Keratinocyte (primary cell): ENCODE measurements at regions not wholly inside any gene's neighbourhood (a gene's known extent, or its start where the extent isn't known, plus 50 kb on each side); places are given as distances from the start of the nearest gene placed in this dataset.

Experiments used
- DNase-seq: peaks from one replicate; pipeline ENCODE4 v3.0.0-alpha.2; 2011; ENCODE audit warnings: low read depth, missing footprints, low spot score
- FAIRE-seq: peaks from 2 replicates; lab custom pipeline; 2011; peaks lifted over from hg19 to GRCh38; lab: Jason Lieb, UNC
- H2AFZ ChIP-seq: 2 replicates; pipeline ENCODE4 v1.6.0; 2012; ENCODE audit warnings: low read length, control low read depth, inconsistent platforms; ENCODE audit not compliant: control insufficient read depth
- H3K27ac ChIP-seq: 2 replicates; pipeline ENCODE4 v1.5.1; 2011; ENCODE audit warnings: low read length; ENCODE audit not compliant: control insufficient read depth, insufficient read depth
- H3K27me3 ChIP-seq: 3 replicates; pipeline ENCODE4 v1.6.0; 2011; ENCODE audit warnings: low read length; ENCODE audit not compliant: control insufficient read depth, insufficient read depth; ENCODE audit errors: extremely low read depth
- H3K36me3 ChIP-seq, 2 experiments: 2 replicates in 1 of 2; 3 replicates in 1 of 2; pipeline ENCODE4 v1.5.1; 2011; ENCODE audit warnings: low read length in 2 of 2, mild to moderate bottlenecking in 1 of 2; ENCODE audit not compliant: control insufficient read depth in 2 of 2, insufficient read depth in 2 of 2; ENCODE audit errors: extremely low read depth in 1 of 2
- H3K4me1 ChIP-seq: 3 replicates; pipeline ENCODE4 v1.5.1; 2011; ENCODE audit warnings: low read length; ENCODE audit not compliant: control insufficient read depth, insufficient read depth; ENCODE audit errors: extremely low read depth
- H3K4me2 ChIP-seq: 3 replicates; pipeline ENCODE4 v1.6.0; 2011; ENCODE audit warnings: low read depth, low read length; ENCODE audit not compliant: control insufficient read depth, insufficient read depth; ENCODE audit errors: extremely low read depth
- H3K4me3 ChIP-seq, 3 experiments: fragments of 200-600 bp in 1 of 3; sonication (generic) in 1 of 3; 2 replicates in 2 of 3; 3 replicates in 1 of 3; pipeline ENCODE4 v1.5.1; 2011 to 2016; ENCODE audit warnings: low read length in 3 of 3, mild to moderate bottlenecking in 3 of 3, control low read depth in 2 of 3, inconsistent platforms in 1 of 3, low read depth in 1 of 3, mixed read lengths in 1 of 3, mixed run types in 1 of 3, moderate library complexity in 1 of 3; ENCODE audit not compliant: control insufficient read depth in 2 of 3, insufficient read depth in 2 of 3; ENCODE audit errors: extremely low read depth in 1 of 3
- H3K79me2 ChIP-seq: 2 replicates; pipeline ENCODE4 v1.6.0; 2012; ENCODE audit warnings: low read length; ENCODE audit not compliant: control insufficient read depth, insufficient read depth
- H3K9ac ChIP-seq: 3 replicates; pipeline ENCODE4 v1.6.0; 2011; ENCODE audit warnings: low read length; ENCODE audit not compliant: control insufficient read depth, insufficient read depth; ENCODE audit errors: extremely low read depth
- H3K9me1 ChIP-seq: 3 replicates; pipeline ENCODE4 v1.6.0; 2011; ENCODE audit warnings: low read length; ENCODE audit not compliant: control insufficient read depth, insufficient read depth; ENCODE audit errors: extremely low read depth
- H3K9me3 ChIP-seq: 2 replicates; pipeline ENCODE4 v1.5.1; 2012; ENCODE audit warnings: low read depth, low read length; ENCODE audit not compliant: control insufficient read depth
- H4K20me1 ChIP-seq: 3 replicates; pipeline ENCODE4 v1.6.0; 2011; ENCODE audit warnings: low read length; ENCODE audit not compliant: control insufficient read depth, insufficient read depth; ENCODE audit errors: extremely low read depth
- EZH2 ChIP-seq: IDR thresholded peaks from one replicate; pipeline ENCODE4 v1.6.1; 2012; ENCODE audit warnings: inconsistent platforms, mild to moderate bottlenecking, low read length, moderate library complexity
- dilution Hi-C: fragments of 300-500 bp; cut with MboI; formaldehyde crosslinking; loops from one replicate; pipeline ENCODE4 v1.7.0; 2020; ENCODE audit warnings: low sequenced_read_pairs; ENCODE audit not compliant: extremely low pct_ligation_motif_present
- TF ChIP-seq, protein P1 (sequence below), 3 experiments: IDR thresholded peaks in 1 of 3; conservative IDR thresholded peaks in 1 of 3; optimal IDR thresholded peaks in 1 of 3; 2 replicates in 2 of 3; 3 replicates in 1 of 3; pipeline versions ENCODE3 to v1.5.1; 2011; ENCODE audit warnings: low read length in 3 of 3, mild to moderate bottlenecking in 3 of 3, moderate library complexity in 2 of 3, control low read depth in 1 of 3, inconsistent platforms in 1 of 3; ENCODE audit not compliant: insufficient read depth in 2 of 3; ENCODE audit errors: extremely low read depth in 1 of 3

DNA sequence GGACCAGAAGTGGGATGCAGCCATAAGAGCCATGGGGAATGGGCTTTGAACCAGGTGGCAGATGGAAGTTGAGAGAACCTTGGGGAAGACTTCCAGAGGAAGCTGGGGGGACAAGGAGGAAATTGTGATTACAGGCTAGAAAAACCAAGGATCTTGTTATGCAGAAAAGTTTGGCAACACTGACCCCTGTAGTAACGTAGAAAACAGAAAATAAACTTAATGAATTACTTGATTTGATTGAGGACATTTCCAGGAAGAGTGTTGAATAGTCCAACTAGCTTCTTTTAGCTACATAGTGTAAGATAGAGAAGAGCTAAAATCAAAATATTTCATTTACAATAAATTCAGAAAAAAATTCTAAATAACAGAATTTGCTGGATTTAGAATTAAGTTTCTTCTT lies 91.9 kb upstream of the GPC1 start:
- Histone ChIP-seq H4K20me1 (no peaks in the 10 kb centered on the region), H3K27ac (no peak overlapping the region), H3K79me2 (no peaks in the 10 kb centered on the region), H3K4me2 (no peak overlapping the region), H3K9ac (no peak overlapping the region), H3K4me3 (no peak overlapping the region), H2AFZ (no peak overlapping the region), H3K9me3 (peaks cover 3% of the 10 kb centered on the region), H3K36me3 (no peaks in the 10 kb centered on the region), H3K4me1 (no peaks in the 10 kb centered on the region), H3K9me1 (no peaks in the 10 kb centered on the region), H3K27me3 (no peaks in the 10 kb centered on the region)
- dilution Hi-C loops: no loop called here
- FAIRE-seq (no peak), DNase-seq (no peak)
- TF ChIP-seq, protein P1, sequence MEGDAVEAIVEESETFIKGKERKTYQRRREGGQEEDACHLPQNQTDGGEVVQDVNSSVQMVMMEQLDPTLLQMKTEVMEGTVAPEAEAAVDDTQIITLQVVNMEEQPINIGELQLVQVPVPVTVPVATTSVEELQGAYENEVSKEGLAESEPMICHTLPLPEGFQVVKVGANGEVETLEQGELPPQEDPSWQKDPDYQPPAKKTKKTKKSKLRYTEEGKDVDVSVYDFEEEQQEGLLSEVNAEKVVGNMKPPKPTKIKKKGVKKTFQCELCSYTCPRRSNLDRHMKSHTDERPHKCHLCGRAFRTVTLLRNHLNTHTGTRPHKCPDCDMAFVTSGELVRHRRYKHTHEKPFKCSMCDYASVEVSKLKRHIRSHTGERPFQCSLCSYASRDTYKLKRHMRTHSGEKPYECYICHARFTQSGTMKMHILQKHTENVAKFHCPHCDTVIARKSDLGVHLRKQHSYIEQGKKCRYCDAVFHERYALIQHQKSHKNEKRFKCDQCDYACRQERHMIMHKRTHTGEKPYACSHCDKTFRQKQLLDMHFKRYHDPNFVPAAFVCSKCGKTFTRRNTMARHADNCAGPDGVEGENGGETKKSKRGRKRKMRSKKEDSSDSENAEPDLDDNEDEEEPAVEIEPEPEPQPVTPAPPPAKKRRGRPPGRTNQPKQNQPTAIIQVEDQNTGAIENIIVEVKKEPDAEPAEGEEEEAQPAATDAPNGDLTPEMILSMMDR (optimal IDR thresholded peaks at IDR 0.05 in 1 of 3, IDR thresholded peaks at IDR 0.05 in 1 of 3, conservative IDR thresholded peaks at IDR 0.05 in 1 of 3; ENCODE audit: extremely low read depth in 1 of 3, insufficient read depth in 2 of 3, low read length in 3 of 3): no peak
- TF ChIP-seq EZH2: no peak

DNA sequence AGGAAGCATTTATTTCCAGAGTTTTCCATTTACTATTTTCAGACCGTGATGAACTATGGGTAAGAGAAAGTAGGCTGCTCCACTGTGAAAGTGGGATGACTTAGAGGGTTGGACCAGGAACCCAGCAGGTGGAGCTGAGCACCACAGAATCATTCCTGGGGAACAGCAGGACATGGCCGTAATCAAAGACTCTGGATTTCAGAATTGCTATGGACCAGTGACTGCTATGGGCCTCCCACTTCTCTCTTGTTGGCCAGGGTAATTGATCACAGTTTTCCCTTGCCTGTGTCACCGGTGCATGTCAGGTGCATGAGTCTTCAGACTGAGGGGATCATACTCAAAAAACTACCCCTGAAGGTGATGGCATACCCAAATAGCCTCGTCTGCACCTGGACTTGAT lies 90.6 kb upstream of the GPC1 start:
- Histone ChIP-seq H2AFZ (no peak overlapping the region), H3K36me3 (no peaks in the 10 kb centered on the region), H3K9me3 (peaks cover 3% of the 10 kb centered on the region), H3K27ac (no peak overlapping the region), H4K20me1 (no peaks in the 10 kb centered on the region), H3K9ac (no peak overlapping the region), H3K9me1 (no peaks in the 10 kb centered on the region), H3K4me2 (no peak overlapping the region), H3K4me1 (no peaks in the 10 kb centered on the region), H3K79me2 (no peaks in the 10 kb centered on the region), H3K27me3 (peaks cover 3% of the 10 kb centered on the region), H3K4me3 (no peak overlapping the region)
- dilution Hi-C loops: no loop called here
- no peak for FAIRE-seq
- TF ChIP-seq, protein P1 (optimal IDR thresholded peaks at IDR 0.05 in 1 of 3, IDR thresholded peaks at IDR 0.05 in 1 of 3, conservative IDR thresholded peaks at IDR 0.05 in 1 of 3; ENCODE audit: extremely low read depth in 1 of 3, insufficient read depth in 2 of 3, low read length in 3 of 3): peak in 1 of 3 experiments; percentile 8
- TF ChIP-seq EZH2: no peak
- DNase-seq: no peak
